Keratinocyte (primary cell): ENCODE measurements at regions not wholly inside any gene's neighbourhood (a gene's known extent, or its start where the extent isn't known, plus 50 kb on each side); places are given as distances from the start of the nearest gene placed in this dataset.

Experiments used
- DNase-seq: peaks from one replicate; pipeline ENCODE4 v3.0.0-alpha.2; 2011; ENCODE audit warnings: low read depth, missing footprints, low spot score
- FAIRE-seq: peaks from 2 replicates; lab custom pipeline; 2011; peaks lifted over from hg19 to GRCh38; lab: Jason Lieb, UNC
- H2AFZ ChIP-seq: 2 replicates; pipeline ENCODE4 v1.6.0; 2012; ENCODE audit warnings: low read length, control low read depth, inconsistent platforms; ENCODE audit not compliant: control insufficient read depth
- H3K27ac ChIP-seq: 2 replicates; pipeline ENCODE4 v1.5.1; 2011; ENCODE audit warnings: low read length; ENCODE audit not compliant: control insufficient read depth, insufficient read depth
- H3K27me3 ChIP-seq: 3 replicates; pipeline ENCODE4 v1.6.0; 2011; ENCODE audit warnings: low read length; ENCODE audit not compliant: control insufficient read depth, insufficient read depth; ENCODE audit errors: extremely low read depth
- H3K36me3 ChIP-seq, 2 experiments: 2 replicates in 1 of 2; 3 replicates in 1 of 2; pipeline ENCODE4 v1.5.1; 2011; ENCODE audit warnings: low read length in 2 of 2, mild to moderate bottlenecking in 1 of 2; ENCODE audit not compliant: control insufficient read depth in 2 of 2, insufficient read depth in 2 of 2; ENCODE audit errors: extremely low read depth in 1 of 2
- H3K4me1 ChIP-seq: 3 replicates; pipeline ENCODE4 v1.5.1; 2011; ENCODE audit warnings: low read length; ENCODE audit not compliant: control insufficient read depth, insufficient read depth; ENCODE audit errors: extremely low read depth
- H3K4me2 ChIP-seq: 3 replicates; pipeline ENCODE4 v1.6.0; 2011; ENCODE audit warnings: low read depth, low read length; ENCODE audit not compliant: control insufficient read depth, insufficient read depth; ENCODE audit errors: extremely low read depth
- H3K4me3 ChIP-seq, 3 experiments: fragments of 200-600 bp in 1 of 3; sonication (generic) in 1 of 3; 2 replicates in 2 of 3; 3 replicates in 1 of 3; pipeline ENCODE4 v1.5.1; 2011 to 2016; ENCODE audit warnings: low read length in 3 of 3, mild to moderate bottlenecking in 3 of 3, control low read depth in 2 of 3, inconsistent platforms in 1 of 3, low read depth in 1 of 3, mixed read lengths in 1 of 3, mixed run types in 1 of 3, moderate library complexity in 1 of 3; ENCODE audit not compliant: control insufficient read depth in 2 of 3, insufficient read depth in 2 of 3; ENCODE audit errors: extremely low read depth in 1 of 3
- H3K79me2 ChIP-seq: 2 replicates; pipeline ENCODE4 v1.6.0; 2012; ENCODE audit warnings: low read length; ENCODE audit not compliant: control insufficient read depth, insufficient read depth
- H3K9ac ChIP-seq: 3 replicates; pipeline ENCODE4 v1.6.0; 2011; ENCODE audit warnings: low read length; ENCODE audit not compliant: control insufficient read depth, insufficient read depth; ENCODE audit errors: extremely low read depth
- H3K9me1 ChIP-seq: 3 replicates; pipeline ENCODE4 v1.6.0; 2011; ENCODE audit warnings: low read length; ENCODE audit not compliant: control insufficient read depth, insufficient read depth; ENCODE audit errors: extremely low read depth
- H3K9me3 ChIP-seq: 2 replicates; pipeline ENCODE4 v1.5.1; 2012; ENCODE audit warnings: low read depth, low read length; ENCODE audit not compliant: control insufficient read depth
- H4K20me1 ChIP-seq: 3 replicates; pipeline ENCODE4 v1.6.0; 2011; ENCODE audit warnings: low read length; ENCODE audit not compliant: control insufficient read depth, insufficient read depth; ENCODE audit errors: extremely low read depth
- EZH2 ChIP-seq: IDR thresholded peaks from one replicate; pipeline ENCODE4 v1.6.1; 2012; ENCODE audit warnings: inconsistent platforms, mild to moderate bottlenecking, low read length, moderate library complexity
- dilution Hi-C: fragments of 300-500 bp; cut with MboI; formaldehyde crosslinking; loops from one replicate; pipeline ENCODE4 v1.7.0; 2020; ENCODE audit warnings: low sequenced_read_pairs; ENCODE audit not compliant: extremely low pct_ligation_motif_present
- TF ChIP-seq, protein P1 (sequence below), 3 experiments: IDR thresholded peaks in 1 of 3; conservative IDR thresholded peaks in 1 of 3; optimal IDR thresholded peaks in 1 of 3; 2 replicates in 2 of 3; 3 replicates in 1 of 3; pipeline versions ENCODE3 to v1.5.1; 2011; ENCODE audit warnings: low read length in 3 of 3, mild to moderate bottlenecking in 3 of 3, moderate library complexity in 2 of 3, control low read depth in 1 of 3, inconsistent platforms in 1 of 3; ENCODE audit not compliant: insufficient read depth in 2 of 3; ENCODE audit errors: extremely low read depth in 1 of 3

DNA sequence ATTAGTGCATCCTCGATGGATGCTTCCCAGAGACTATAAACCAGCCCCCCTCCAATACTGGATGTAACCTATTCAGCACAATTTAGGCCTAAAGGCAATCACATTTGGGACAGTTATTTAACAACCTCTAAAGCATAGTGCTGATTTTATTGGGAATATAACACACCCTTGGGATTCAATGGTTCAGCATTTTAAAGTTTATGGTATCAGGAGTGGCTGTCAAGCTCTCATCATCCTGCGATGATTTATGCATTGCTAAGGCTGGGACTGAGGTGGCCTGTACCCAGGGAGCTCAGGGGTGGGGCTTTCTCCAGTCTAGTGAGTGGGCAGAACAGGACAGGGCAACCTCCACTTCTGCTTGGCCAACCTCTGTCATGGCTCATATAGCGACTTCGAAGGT lies 464.9 kb downstream of the INHBA start:
- H3K4me2 ChIP-seq: no peak overlapping the region
- peaks cover 22% of the 10 kb centered on the region for H3K4me1 ChIP-seq

DNA sequence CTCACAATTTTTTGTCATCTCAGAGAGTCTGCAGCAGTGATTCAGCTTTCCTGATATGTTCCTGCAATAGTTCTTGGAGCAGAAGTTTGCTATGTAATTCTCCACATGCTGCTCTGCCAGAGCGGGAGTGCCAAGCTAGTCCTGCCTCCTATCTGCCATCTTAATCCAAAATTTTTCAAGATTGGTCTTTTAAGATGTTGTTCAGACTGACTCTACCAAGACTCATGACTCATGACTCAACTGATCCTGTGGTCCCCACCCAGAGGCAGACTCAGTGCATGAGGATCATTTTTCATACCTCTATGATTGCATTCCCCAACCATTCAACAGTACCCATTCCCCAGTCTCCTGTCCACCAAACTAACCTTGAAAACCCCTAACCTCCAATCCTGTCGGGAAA lies 470.8 kb downstream of the INHBA start:
- DNase-seq (no peak), FAIRE-seq (no peak)
- Histone ChIP-seq H3K36me3 (no peaks in the 10 kb centered on the region), H3K9me3 (peaks cover 11% of the 10 kb centered on the region), H4K20me1 (no peaks in the 10 kb centered on the region), H3K9me1 (no peaks in the 10 kb centered on the region), H3K4me2 (no peak overlapping the region), H3K27ac (peak overlapping the region; percentile 20), H3K27me3 (no peaks in the 10 kb centered on the region), H3K79me2 (no peaks in the 10 kb centered on the region), H2AFZ (peak overlapping the region; percentile 37), H3K4me1 (peaks cover 8% of the 10 kb centered on the region), H3K9ac (no peak overlapping the region), H3K4me3 (no peak overlapping the region)
- TF ChIP-seq EZH2: no peak
- TF ChIP-seq, protein P1, sequence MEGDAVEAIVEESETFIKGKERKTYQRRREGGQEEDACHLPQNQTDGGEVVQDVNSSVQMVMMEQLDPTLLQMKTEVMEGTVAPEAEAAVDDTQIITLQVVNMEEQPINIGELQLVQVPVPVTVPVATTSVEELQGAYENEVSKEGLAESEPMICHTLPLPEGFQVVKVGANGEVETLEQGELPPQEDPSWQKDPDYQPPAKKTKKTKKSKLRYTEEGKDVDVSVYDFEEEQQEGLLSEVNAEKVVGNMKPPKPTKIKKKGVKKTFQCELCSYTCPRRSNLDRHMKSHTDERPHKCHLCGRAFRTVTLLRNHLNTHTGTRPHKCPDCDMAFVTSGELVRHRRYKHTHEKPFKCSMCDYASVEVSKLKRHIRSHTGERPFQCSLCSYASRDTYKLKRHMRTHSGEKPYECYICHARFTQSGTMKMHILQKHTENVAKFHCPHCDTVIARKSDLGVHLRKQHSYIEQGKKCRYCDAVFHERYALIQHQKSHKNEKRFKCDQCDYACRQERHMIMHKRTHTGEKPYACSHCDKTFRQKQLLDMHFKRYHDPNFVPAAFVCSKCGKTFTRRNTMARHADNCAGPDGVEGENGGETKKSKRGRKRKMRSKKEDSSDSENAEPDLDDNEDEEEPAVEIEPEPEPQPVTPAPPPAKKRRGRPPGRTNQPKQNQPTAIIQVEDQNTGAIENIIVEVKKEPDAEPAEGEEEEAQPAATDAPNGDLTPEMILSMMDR (optimal IDR thresholded peaks at IDR 0.05 in 1 of 3, IDR thresholded peaks at IDR 0.05 in 1 of 3, conservative IDR thresholded peaks at IDR 0.05 in 1 of 3; ENCODE audit: extremely low read depth in 1 of 3, insufficient read depth in 2 of 3, low read length in 3 of 3): no peak
- dilution Hi-C loops: no loop called here

More for the DNA sequence above, 464.9 kb downstream of the INHBA start:
- Histone ChIP-seq H4K20me1 (no peaks in the 10 kb centered on the region), H3K27me3 (no peaks in the 10 kb centered on the region), H3K36me3 (no peaks in the 10 kb centered on the region), H3K9ac (no peak overlapping the region), H3K9me1 (no peaks in the 10 kb centered on the region), H3K4me3 (no peak overlapping the region), H3K79me2 (no peaks in the 10 kb centered on the region), H3K9me3 (no peaks in the 10 kb centered on the region), H2AFZ (no peak overlapping the region), H3K27ac (peak overlapping the region; percentile 81)
- FAIRE-seq: no peak
- no peak for DNase-seq
- dilution Hi-C loops: no loop called here
- TF ChIP-seq, protein P1 (optimal IDR thresholded peaks at IDR 0.05 in 1 of 3, IDR thresholded peaks at IDR 0.05 in 1 of 3, conservative IDR thresholded peaks at IDR 0.05 in 1 of 3; ENCODE audit: extremely low read depth in 1 of 3, insufficient read depth in 2 of 3, low read length in 3 of 3): no peak
- no peak for TF ChIP-seq EZH2
